ENCODE measurements at regions not wholly inside any gene's neighbourhood (a gene's known extent, or its start where the extent isn't known, plus 50 kb on each side); places are given as distances from the start of the nearest gene placed in this dataset.

DNA sequence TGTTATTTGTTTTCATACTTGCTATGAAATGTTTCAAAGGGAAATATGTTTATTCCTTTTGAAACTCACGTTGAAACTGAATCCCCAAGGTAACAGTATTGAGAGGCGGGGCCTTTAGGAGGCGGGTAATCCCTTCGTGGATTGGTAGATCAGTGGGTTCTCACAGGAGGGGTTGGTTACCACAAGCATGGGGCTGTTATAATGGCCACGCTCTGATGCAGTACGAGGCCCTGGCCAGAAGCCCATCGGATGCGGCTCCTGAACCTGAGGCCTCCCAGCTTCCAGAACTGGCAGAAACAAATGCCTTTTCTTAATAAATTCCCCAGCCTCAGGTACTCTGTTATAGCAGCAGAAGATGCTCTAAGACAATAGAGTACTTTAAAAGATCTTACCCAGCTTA is 135.7 kb downstream of the ASB1 start:
- no peak for DNase-seq

DNA sequence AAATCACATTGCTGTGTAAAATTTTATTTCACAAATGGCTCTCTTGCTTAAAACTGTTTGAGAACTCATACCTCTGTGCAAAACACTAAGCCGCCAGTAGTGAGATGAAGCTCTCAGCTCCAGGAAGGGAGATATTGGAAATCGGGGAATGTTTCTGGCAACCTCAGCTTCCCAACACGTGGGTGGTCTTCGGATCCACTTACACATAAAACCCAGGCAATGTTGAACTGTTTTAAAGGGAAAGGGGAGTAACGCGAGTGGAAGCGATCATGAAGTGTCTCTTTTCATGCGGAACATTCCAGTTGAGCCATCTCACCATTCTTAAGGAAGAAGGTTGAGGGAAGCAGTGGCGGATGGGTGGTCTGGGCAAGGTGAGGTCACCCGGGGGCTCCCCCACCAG is 136.8 kb downstream of the ASB1 start:
- DNase-seq = no peak

DNA sequence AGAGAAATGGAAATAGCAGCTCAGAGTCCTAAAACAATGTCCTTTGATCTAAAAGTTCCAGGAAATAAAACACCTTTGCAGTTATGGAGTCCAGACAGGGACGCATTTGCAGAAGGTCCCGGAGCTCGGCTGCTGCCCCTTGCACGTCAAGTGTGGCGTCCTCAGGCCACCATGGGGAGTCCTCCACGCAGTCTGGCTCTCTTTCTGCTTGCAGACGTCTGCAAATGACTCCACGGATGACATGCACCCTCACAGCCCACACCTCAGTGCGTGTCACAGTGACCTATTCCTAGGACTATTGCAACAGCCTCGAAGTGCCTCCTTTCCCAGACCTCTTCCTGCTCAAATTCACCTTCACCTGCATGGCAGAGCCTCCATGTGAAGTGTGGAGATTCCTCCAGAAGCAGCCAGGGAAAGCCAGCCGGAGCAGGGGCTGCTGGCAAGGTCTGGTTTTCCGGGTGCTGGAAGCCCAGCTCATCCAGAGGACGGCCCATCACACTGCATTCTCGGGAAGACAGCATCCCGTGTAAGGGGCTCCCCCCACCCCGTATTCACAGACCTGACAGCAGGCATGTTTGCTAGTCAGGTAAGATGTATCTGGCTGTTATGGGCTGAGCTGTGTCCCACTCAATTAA is 137.7 kb downstream of the ASB1 start:
- no peak for DNase-seq

DNA sequence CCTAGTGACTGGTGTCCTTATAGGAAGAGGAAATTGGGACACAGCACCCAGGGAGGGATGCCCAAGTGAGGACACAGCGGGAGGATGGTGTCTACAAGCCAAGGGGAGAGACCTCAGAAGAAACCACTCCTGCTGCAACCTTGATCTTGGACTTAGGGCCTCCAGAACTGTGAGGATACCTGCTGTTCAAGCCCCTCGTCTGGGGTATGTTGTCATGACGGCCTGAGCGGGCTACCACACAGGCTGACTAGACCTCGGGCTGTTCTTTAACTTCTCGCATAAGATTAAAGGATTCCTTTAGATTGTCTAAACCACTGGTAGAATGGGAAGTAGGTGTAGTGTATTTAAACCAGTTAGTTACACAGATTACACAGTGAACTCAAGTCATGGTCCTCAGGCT is 138.3 kb downstream of the ASB1 start:
- no peak for DNase-seq

DNA sequence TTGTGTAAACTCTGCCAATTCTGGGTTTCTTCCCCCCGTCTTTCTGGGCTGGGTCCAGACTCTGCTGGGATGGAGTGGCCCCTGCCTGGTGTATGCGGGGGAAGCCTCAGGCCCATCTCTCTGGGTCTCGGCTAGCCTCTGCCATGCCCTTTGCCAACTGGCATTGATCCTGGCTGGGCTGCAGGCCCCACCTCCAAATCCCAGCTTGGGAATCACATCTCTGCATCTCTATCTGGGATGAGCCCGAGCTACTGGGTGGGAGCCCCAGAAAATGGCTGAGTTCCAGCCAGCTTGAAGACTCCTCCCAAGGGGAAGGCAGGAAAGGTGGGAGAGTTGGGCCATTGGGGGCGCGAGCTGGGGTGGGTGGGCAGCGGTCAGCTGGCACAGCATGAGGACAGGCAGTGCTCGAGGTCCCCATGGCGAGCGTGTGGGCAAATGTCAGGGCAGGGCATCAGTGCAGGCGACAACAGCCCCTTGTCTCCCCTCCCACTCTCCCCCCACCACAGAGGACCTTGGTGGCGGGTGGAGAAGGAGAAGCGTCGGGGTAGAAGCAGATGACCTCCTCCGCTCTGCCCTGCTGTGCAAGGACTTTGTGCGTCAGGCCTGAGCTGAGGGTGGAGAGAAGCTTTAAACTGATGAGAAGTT is 139.4 kb downstream of the ASB1 start:
- DNase-seq = no peak

DNA sequence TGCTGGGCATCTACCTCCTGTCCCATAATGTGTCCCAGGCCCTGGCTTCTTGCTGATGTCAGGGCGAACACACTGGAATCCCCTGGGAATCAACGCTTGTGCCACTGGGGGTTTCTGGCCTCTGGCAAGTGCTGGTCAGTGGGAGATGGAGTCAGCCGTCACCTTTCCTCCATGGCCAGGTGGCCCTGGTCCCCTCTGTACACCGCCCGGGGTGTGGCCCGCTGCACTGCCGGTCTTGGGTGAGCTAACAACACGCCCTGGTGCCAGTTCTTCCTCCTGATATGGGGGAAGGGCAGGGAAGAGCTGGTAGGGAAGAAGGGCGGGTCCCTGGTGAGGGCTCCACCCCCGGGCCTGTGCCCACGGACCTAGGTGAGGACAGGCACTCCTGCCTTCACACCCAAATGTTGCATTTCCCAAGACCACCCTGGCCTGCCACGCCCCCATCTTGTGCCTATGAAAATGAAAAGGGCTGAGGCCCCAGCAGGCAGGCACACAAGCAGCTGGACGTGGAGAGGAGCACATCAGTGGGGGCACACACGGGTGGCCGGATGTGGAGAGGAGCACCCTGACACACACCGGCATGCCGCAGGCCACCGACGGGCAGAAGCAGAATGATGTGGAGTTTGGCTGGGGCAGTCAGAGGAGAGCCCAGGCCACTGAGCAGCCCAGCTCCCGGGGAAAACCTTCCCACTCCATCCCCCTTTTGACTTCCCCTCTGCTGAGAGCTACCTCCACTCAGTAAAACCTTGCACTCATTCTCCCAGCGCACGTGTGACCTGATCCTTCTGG is 140.5 kb downstream of the ASB1 start:
- DNase-seq = no peak

DNA sequence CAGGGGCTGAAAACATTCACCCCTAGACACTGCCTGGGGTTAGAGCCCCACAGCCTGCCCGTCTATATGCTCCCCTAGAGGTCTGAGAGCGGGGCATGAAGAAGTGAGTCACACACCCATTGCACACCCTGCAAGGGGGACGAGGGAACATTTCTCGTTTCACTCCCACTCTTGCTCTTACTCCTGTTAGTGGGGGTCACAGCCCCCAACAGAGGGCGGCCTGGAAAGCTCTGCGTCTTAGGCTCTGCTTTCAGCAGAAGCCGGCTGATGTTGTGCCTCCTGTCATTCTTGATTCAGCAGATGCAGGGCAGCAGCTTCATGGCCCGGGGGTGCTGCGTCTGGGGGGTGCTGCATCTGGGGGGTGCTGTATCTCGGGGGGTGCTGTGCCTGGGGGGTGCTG is 141.3 kb downstream of the ASB1 start:
- DNase-seq = no peak

DNA sequence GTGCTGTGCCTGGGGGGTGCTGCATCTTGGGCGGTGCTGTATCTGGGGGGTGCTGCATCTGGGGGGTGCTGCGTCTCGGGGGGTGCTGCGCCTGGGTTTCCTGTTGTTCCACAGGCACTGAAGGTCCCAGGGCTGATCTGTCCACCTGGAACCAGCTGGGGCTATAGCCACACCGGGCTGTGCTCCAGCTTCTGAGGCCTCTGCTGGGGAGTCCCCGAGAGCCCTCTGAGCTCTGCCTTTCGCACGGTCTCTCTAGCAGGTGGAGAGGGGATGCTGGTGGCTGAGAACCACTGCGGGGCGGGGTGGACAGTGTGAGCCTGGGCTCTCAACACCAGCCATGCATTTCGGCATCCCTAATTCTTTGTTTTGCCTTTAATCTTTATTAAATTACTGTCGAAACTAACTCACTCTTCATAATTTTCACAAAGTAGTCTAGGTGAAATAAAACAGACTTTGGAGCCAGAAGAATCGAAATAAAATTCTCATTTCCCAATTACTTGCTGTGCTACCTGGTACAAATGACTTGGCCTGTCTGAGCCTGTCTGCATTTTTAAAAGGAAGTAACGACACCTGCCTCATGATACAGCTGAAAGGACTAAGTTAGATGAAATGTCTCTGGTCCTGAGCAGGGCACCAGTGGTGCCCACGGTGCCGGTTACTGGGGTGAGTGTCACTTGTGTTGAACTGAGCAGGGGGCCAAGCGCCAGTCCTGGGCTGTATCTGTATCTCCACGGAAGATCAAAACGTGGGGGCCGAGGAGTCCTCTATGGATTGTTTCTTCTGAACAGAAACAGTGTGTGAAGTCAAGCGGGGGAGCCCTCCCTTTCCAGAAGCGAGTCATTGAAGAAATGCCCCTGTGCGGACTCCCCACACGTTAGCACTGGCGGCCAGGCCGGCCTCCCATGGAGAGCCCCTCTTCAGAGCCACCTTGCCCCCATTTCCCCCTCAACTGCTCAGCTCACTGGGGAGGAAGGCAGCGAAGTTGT is 142.0 kb downstream of the ASB1 start:
- no peak for DNase-seq

DNA sequence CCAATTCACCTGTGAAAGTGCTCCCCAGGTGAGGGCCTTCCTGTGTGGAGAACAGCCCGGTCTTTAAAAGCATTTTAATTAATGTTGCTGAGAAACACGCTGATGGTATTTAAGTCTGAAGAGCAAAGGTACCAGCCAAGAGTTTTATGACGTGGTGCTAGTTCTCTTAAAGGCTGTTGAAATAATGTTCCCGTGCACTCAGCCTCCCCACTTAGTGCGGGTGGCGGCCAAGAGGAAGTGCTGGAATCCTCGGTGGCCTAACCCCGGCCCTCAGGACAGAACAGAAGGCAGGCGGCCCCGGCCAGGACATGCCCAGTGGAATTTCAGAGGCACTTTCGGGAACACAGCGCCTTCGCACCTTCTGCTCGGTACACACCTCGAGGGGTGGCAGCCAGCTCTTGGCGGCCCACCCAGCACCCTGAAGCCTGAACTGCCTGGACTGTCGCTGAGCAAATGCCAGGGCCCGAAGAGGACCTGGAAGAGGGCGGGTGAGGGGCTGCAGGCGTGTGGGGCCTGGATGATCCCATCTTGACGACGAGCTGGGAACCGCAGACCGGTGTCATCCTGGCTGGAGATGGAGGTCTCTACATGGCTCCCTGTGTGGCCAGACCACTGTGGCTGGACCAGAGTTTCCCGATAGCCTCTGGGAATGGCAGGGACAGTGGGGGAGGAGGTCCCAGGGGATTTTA is 142.9 kb downstream of the ASB1 start:
- DNase-seq = peak; percentile 85

DNA sequence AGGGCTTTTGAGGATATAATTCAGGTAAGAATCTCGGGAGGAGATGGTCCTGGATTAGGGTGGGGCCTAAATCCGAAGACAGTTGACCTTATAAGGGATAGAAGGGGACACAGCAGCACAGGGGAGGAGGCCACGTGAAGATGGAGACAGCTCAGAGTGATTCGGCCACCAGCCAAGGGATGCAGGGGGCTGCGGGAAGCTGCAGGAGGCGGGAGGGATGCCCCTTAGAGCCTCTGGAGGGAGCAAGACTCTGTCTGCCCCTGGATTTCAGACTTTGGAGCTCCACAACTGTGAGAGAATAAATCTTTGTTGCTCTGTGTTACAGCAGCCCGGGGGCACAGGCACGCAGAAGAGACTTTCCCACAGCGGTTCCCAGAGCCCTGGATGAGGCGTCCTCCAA is 143.7 kb downstream of the ASB1 start:
- no peak for DNase-seq

DNA sequence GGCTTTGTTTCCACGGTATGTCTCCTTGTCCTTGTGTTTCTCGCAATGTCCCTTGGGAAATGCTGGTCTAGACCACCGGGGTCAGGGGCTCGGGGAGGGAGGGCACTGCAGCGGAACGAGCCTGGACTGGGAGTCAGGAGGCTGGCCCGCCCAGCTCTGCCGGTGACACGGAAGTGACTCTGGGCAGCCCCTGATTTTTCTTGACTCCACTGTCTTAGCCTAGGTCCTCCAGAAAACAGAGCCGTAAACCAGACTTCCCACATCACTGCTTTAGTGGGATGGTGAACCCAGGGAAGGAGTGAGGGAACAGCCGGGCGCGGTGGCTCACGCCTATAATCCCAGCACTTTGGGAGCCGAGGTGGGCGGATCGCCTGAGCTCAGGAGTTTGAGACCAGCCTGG is 144.2 kb downstream of the ASB1 start:
- no peak for DNase-seq

DNA sequence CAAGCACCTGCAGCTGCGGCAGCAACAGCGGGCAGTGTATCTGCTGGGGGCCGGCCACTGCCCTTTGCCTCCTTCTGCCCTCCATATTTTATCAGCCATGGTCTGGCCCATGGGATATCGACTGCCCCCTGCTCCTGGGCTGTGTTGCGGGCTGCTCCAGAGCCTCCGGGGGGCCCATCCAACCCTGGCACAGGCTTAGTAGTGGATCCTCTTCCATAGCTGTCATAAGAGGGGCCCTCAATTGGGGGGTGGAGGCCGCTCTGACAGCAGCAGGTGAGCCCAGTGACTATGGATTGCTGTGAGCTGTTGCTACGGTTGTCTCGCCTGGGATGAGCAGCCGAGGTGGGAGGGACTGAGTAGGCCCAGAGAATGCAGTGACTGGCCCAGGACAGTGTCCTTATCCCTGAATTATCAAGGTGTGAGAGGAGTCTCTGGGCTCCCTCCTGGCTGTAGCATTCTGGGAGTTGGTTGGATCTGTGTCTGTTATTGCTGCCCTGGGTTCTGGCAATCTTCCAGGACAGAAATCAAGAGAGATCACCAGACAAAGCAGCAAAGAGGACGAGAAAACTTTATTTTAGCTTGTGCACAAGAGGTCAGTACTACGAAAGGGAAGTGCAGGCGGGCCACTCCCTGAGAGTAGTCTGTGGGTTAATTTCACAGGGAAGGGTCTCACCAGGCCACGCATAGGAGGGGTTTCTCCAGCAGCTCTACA is 145.1 kb downstream of the ASB1 start:
- DNase-seq = no peak

DNA sequence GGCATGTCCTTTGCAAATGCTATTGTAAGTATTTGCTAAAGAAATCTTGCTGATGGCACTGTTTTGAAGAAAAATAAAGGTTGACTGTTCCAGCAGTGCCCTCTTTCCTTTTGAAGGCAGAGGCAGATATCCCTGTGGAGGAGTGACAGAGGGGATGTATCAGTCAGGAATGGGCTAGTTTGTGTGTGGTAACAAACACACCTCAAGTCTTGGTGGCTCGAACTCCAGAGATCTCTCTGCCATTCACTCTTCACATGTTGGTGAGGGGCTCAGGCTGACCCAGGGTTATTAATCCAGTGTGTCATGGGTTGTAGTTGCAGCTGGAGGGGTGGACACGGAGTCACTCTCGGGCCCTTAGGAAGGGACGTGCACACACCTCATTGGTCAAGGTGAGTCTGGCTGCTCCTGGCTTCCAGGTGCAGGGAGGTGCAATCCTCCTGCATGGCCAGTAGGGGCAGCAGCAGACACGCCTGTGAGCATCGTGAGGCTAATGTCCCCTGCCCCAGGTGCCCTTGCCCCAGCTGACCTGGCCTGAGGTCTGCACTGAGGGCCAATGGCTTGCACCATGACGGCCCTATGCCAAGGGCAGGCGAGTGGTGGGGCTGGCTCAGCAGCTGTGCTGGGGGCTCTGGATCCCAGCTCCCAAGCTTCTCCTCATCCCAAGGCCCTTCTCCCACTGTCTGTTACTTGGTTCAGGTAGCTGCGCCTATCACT is 146.5 kb downstream of the ASB1 start:
- no peak for DNase-seq

DNA sequence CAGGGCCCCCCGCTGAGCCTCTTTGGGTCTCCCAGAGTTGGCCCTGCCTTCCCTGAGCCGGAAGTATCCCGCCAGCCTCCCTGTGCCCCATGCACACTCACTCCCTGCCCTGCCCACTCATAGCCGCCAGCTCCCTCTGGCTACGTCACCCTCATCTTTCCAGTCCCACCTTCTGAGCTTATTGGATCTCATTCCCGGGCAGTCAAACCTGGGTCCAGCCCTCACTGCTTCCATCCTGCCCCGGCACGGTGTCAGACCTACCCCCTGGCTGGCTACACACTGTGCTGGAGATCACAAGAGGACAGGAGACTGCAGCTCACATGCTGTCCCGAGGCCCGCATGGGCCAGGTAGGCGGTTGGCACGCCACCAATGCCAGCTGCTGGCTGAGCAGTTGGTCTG is 147.2 kb downstream of the ASB1 start:
- no peak for DNase-seq

DNA sequence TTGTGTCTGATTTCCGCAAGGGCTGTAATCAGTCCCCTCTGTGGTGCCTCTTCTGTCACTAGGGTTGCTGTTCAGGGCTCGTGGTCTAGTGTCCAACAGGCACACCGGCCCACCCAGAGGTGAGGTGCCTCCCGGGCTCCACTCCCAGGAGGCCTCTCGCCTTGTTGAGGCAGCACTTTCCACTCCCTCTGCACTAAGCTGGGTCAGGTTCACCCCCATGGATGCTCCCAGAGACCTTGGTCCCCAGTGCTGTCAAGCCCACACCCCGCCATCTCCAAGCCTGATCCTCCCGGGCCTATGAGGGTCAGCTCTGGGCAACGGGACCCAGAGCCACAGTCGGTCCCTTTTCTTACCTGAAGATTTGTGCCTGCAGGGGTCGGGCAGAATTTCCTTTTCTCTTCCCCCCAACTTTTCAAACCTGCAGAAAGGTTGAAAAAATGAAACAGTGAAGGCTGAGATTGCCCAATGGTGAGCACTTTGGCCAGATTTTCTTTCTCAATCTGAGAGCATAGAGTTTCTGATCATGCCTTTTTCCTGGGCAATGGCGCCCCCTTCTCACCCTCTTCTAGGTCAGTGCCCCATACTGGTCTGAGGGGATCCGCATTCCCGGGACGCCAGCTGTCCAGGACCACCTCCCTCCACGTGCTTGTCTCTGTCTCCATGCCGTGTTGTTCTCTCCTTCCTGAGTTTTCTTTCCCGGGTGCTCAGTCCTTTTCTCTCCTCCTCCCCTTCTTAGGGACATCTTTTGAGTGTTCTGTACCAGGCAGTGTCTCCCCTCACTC is 148.0 kb downstream of the ASB1 start:
- DNase-seq = no peak

DNA sequence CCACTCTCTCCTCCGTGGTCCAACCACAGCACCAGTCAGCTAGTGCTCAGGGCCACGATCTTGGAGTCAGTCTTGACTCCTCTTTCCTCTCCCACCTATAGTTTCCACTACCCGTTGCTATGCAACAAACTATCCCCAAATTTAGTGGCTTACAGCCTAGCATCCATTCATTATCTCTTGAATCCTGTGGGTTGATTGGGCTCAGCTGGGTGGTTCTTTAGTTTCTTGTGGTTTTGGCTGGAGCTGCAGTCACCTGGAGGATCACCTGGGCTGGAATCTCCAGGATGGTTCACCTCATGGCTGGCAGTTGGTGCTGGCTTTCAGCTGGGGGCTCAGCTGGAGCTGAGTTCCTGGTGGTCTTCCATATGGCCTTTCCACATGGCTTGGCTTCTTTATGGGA is 149.9 kb downstream of the ASB1 start:
- no peak for DNase-seq

DNA sequence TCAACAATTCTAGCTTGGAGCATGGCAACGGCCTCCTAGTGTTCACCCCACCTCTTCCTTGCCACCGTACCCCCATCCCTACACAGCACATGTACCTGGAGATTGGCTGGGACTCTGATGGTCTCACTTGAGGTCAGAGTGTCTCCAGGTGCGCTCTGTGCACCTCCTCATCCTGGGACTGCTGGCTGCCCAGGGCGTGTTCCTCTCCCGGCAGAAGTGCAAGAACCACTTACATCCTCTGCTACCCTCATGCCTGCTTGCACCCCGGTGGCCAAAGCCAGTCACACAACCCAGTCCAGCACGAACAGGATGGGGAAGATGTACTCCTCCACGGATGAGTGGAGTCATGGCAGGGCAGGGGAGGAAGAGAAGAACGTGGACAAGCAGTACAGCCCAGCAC is 151.5 kb downstream of the ASB1 start:
- DNase-seq = no peak

DNA sequence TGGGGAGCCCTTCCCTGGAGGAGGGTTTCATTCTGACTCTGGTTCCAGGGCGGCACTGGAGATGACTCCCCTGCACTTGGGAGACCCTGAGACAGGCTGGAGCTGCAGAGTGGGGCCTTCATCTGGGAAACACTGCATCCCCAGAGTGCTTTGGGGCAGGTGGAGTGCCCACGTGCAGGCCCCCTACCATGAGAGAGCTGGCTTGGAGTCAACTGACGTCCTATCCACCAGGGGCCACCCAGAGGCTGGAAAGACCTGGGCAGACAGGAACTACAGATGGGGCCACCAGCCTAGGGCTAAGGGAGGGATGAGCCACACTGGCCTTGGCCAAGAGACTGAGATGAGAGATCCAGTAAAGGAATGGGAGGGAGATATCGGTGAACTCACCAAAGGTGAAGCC is 153.8 kb downstream of the ASB1 start:
- no peak for DNase-seq

DNA sequence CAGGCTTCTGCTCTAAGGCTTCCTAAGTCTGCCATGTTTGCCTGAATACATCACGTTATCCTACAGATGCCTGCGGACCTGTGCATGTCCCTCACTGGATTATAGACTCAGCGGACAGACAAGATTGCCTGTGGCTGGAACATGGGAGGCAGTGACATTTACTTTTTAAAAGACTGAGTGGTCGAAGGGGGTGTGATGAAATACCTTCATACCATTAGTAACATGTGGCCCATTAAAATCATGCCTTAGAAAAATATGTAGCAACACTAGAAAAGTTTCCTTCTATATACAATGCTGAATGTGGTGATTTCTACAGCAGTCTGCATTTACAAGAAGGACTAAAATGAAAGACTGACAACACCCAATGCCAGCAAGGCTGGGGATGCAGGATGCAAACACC is 154.4 kb downstream of the ASB1 start:
- no peak for DNase-seq

DNA sequence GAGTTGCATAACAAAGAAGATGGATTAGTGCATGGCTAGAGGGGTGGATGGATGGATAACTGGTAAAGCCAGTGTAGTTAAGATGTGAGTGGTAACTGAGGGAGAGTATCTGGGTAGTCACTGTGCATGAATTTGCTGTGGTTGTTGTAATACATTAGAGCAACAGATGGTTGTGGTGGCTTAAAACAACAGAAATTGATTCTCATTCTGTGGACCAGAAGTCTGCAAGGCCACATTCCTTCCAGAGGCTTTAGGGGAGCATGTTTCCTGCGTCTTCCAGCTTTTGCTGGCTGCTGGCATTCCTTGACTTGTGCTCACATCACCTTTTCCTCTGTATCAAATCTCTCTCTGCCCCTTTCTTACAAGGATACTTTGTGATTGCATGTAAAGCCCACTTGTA is 155.4 kb downstream of the ASB1 start:
- no peak for DNase-seq

Measured in DMS79 treated with DMSO at 0.1 percent for 48 hours (cell line).